A549 (cell line): ENCODE measurements at regions not wholly inside any gene's neighbourhood (a gene's known extent, or its start where the extent isn't known, plus 50 kb on each side); places are given as distances from the start of the nearest gene placed in this dataset.

Source experiments
- ATAC-seq, 2 experiments: fragments of 200-7000 bp in 1 of 2; fragments of >200 bp in 1 of 2; cut with Nextera tagmentation in 1 of 2; cut with Tn5 transposase in 1 of 2; 3 replicates each; pipeline versions ENCODE4 v1.8.0 to v1.9.1; 2018 to 2020; ENCODE audit warnings: mild to moderate bottlenecking in 1 of 2, moderate library complexity in 1 of 2
- CTCF ChIA-PET: fragments of 300-600 bp; sonication (Branson Sonifier 250); formaldehyde crosslinking; extraction: SDS; loops from one replicate; lab custom pipeline; 2021; ENCODE audit warnings: antibody characterized with exemption, inconsistent platforms; lab: Yijun Ruan, JAX
- POLR2A ChIA-PET: fragments of 350-600 bp; formaldehyde crosslinking; extraction: SDS; loops from one replicate; lab custom pipeline; 2021; ENCODE audit warnings: antibody characterized with exemption, inconsistent platforms; lab: Yijun Ruan, JAX
- DNase-seq, 2 experiments: peaks; one replicate each; pipeline versions ENCODE4 v3.0.0 to v3.0.0-alpha.2; 2011 to 2016; ENCODE audit warnings: low read depth in 1 of 2, low spot score in 1 of 2
- FAIRE-seq: peaks from 2 replicates; lab custom pipeline; 2011; peaks lifted over from hg19 to GRCh38; lab: Jason Lieb, UNC
- H3K27ac ChIP-seq, 2 experiments: fragments of >200 bp; sonication (Bioruptor Twin); formaldehyde crosslinking; 3 replicates each; pipeline ENCODE4 v1.5.1; 2016 to 2017
- H3K4me1 ChIP-seq: fragments of >200 bp; sonication (Bioruptor Twin); formaldehyde crosslinking; 3 replicates; pipeline ENCODE4 v1.6.1; 2016
- H3K4me2 ChIP-seq: fragments of >200 bp; sonication (Bioruptor Twin); formaldehyde crosslinking; 3 replicates; pipeline ENCODE4 v1.6.1; 2016
- H3K4me3 ChIP-seq: fragments of >200 bp; sonication (Bioruptor Twin); formaldehyde crosslinking; 3 replicates; pipeline ENCODE4 v1.5.1; 2016
- H3K9me3 ChIP-seq: fragments of >200 bp; sonication (Bioruptor Twin); formaldehyde crosslinking; 3 replicates; pipeline ENCODE4 v1.6.1; 2016
- CBX2 ChIP-seq: fragments of 200-600 bp; sonication (generic); IDR thresholded peaks from 2 replicates; pipeline ENCODE4 v1.6.1; 2016; ENCODE audit warnings: low read depth, mild to moderate bottlenecking, borderline replicate concordance
- CEBPB ChIP-seq, 2 experiments: fragments of >200 bp in 1 of 2; sonication (Bioruptor Twin) in 1 of 2; formaldehyde crosslinking in 1 of 2; IDR thresholded peaks; 2 replicates each; pipeline ENCODE4 v1.6.1; 2012 to 2016
- CHD2 ChIP-seq: fragments of 150-350 bp; IDR thresholded peaks from 2 replicates; pipeline ENCODE4 v1.6.1; 2014; ENCODE audit warnings: low read length; ENCODE audit not compliant: partially characterized antibody
- CHD4 ChIP-seq: fragments of 200-600 bp; sonication (generic); IDR thresholded peaks from 2 replicates; pipeline ENCODE4 v1.6.1; 2016; ENCODE audit warnings: antibody characterized with exemption, mild to moderate bottlenecking, borderline replicate concordance
- ESRRA ChIP-seq: fragments of 150-350 bp; IDR thresholded peaks from 2 replicates; pipeline ENCODE4 v1.6.1; 2014; ENCODE audit warnings: mild to moderate bottlenecking, low read length, borderline replicate concordance
- FOSB ChIP-seq: fragments of 250-450 bp; sonication (Bioruptor Pico); IDR thresholded peaks from 2 replicates; pipeline ENCODE4 v1.5.0; 2020; ENCODE audit warnings: mild to moderate bottlenecking, moderate library complexity
- HDAC2 ChIP-seq: fragments of 200-600 bp; sonication (generic); IDR thresholded peaks from 2 replicates; pipeline ENCODE4 v1.6.1; 2016
- HEYL ChIP-seq: fragments of 250-450 bp; sonication (Bioruptor Pico); IDR thresholded peaks from 2 replicates; pipeline ENCODE4 v1.8.0; 2021; ENCODE audit warnings: mild to moderate bottlenecking, moderate library complexity
- HOXA7 ChIP-seq: fragments of 250-450 bp; sonication (Bioruptor Pico); IDR thresholded peaks from 2 replicates; pipeline ENCODE4 v1.5.0; 2020; ENCODE audit warnings: mild to moderate bottlenecking, moderate library complexity
- JUNB ChIP-seq: fragments of >200 bp; sonication (Bioruptor Twin); formaldehyde crosslinking; IDR thresholded peaks from 2 replicates; pipeline ENCODE4 v1.6.1; 2016
- KDM1A ChIP-seq: fragments of 200-600 bp; sonication (generic); IDR thresholded peaks from 2 replicates; pipeline ENCODE4 v1.6.1; 2016; ENCODE audit warnings: low read depth, mild to moderate bottlenecking
- MAFK ChIP-seq: fragments of 450-650 bp; IDR thresholded peaks from 2 replicates; pipeline ENCODE4 v1.6.1; 2014; ENCODE audit not compliant: partially characterized antibody
- MAZ ChIP-seq: fragments of 150-350 bp; IDR thresholded peaks from 2 replicates; pipeline ENCODE4 v1.6.1; 2014; ENCODE audit warnings: antibody characterized with exemption, low read depth, low read length, borderline replicate concordance
- NFE2L2 ChIP-seq: fragments of 150-350 bp; conservative IDR thresholded peaks from 2 replicates; pipeline ENCODE4 v1.6.1; 2014; ENCODE audit warnings: low read length
- NR3C1 ChIP-seq: fragments of >200 bp; sonication (Bioruptor Twin); formaldehyde crosslinking; IDR thresholded peaks from 3 replicates; pipeline ENCODE4 v1.6.1; 2017
- RAD21 ChIP-seq, 2 experiments: fragments of >200 bp in 1 of 2; sonication (Bioruptor Twin) in 1 of 2; formaldehyde crosslinking in 1 of 2; IDR thresholded peaks in 1 of 2; conservative IDR thresholded peaks in 1 of 2; 2 replicates in 1 of 2; 3 replicates in 1 of 2; pipeline ENCODE4 v1.6.1; 2012 to 2018; ENCODE audit warnings: inconsistent platforms in 1 of 2
- RARB ChIP-seq: fragments of 250-450 bp; sonication (Bioruptor Pico); IDR thresholded peaks from 2 replicates; pipeline ENCODE4 v1.8.0; 2021; ENCODE audit warnings: mild to moderate bottlenecking, moderate library complexity
- RCOR1 ChIP-seq: fragments of 150-350 bp; IDR thresholded peaks from 2 replicates; pipeline ENCODE4 v1.6.1; 2014; ENCODE audit warnings: antibody characterized with exemption, low read length, low read depth
- RFX5 ChIP-seq: fragments of 450-650 bp; IDR thresholded peaks from 2 replicates; pipeline ENCODE4 v1.7.1; 2014; ENCODE audit warnings: antibody characterized with exemption, mild to moderate bottlenecking, moderate library complexity
- RNF2 ChIP-seq: fragments of 200-600 bp; sonication (generic); IDR thresholded peaks from 2 replicates; pipeline ENCODE4 v1.6.1; 2016; ENCODE audit warnings: low read depth, mild to moderate bottlenecking, antibody characterized with exemption, moderate library complexity, borderline replicate concordance
- SMC3 ChIP-seq: fragments of >200 bp; sonication (Bioruptor Twin); formaldehyde crosslinking; IDR thresholded peaks from 3 replicates; pipeline ENCODE4 v1.6.1; 2018; ENCODE audit warnings: inconsistent platforms
- TFCP2L1 ChIP-seq: fragments of 250-450 bp; sonication (Bioruptor Pico); IDR thresholded peaks from 2 replicates; pipeline ENCODE4 v1.5.0; 2021; ENCODE audit warnings: mild to moderate bottlenecking
- TP53 ChIP-seq: fragments of 250-450 bp; sonication (Bioruptor Pico); IDR thresholded peaks from 2 replicates; pipeline ENCODE4 v1.5.0; 2021; ENCODE audit warnings: mild to moderate bottlenecking, moderate library complexity
- ZFP36 ChIP-seq: fragments of 450-650 bp; IDR thresholded peaks from 2 replicates; pipeline ENCODE4 v1.6.1; 2014; ENCODE audit warnings: borderline replicate concordance; ENCODE audit not compliant: partially characterized antibody
- WGBS: methylation state at CpG from one replicate; pipeline ENCODE4 v1.1.6; 2017; ENCODE audit errors: missing lambda C conversion rate; 5-methylcytosine and 5-hydroxymethylcytosine counted together
- TF ChIP-seq, protein P1 (sequence below): fragments of >200 bp; sonication (Bioruptor Twin); formaldehyde crosslinking; IDR thresholded peaks from 3 replicates; pipeline ENCODE4 v1.5.1; 2016
- TF ChIP-seq, protein P2 (sequence below): IDR thresholded peaks from 2 replicates; pipeline ENCODE4 v1.6.1; 2012
- TF ChIP-seq, protein P3 (sequence below): fragments of 450-650 bp; IDR thresholded peaks from 2 replicates; pipeline ENCODE4 v1.6.1; 2014; ENCODE audit warnings: antibody characterized with exemption
- TF ChIP-seq, protein P4 (sequence below): fragments of 250-450 bp; sonication (Bioruptor Pico); IDR thresholded peaks from 2 replicates; pipeline ENCODE4 v1.5.0; 2020; ENCODE audit warnings: low read depth, mild to moderate bottlenecking, moderate library complexity

DNA sequence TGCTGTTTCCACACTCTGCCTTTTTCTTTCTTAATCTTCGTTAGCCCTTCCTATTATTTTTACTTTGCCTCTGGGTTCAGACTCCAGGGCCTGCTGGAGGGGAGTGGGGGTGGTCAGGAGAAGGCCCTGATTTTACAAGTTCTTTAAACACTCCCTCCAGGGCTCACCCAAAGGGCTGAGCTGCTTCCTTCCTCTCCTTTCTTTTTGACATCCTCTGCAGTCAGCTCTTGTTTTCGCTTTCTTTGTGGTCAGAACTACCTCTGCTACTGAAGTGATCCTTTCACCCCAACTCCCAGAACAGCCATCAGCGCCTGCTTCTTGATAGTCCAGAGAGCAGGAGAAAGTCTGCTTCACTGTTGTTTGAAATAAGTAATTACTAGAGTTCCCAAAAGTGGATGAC, 925.7 kb downstream of the EPHA4 start:
- POLR2A ChIA-PET, result no interaction called here
- no peak for ATAC-seq
- H3K4me3 ChIP-seq, result no peak overlapping the region
- CTCF ChIA-PET, result interaction anchor here (1.4 kb wide), 1 partner anchor 9 kb away, joined by 4 read pairs; no protein-coding TSS in a partner anchor
- FAIRE-seq, result no peak
- no peak for DNase-seq
- no peak overlapping the region for H3K27ac ChIP-seq
- H3K4me1 ChIP-seq, result 0 out of 3 replicates have a peak, but pooled peaks cover 5% of the 10 kb centered on the region
- H3K4me2 ChIP-seq, result no peak overlapping the region
- WGBS, result 65% methylated on average over 3 of the region's 3 CpGs
- no peaks in the 10 kb centered on the region for H3K9me3 ChIP-seq
- TF ChIP-seq CBX2 (no peak), KDM1A (no peak), CHD2 (no peak), JUNB (no peak), RAD21 (conservative IDR thresholded peaks at IDR 0.05 in 1 of 2, IDR thresholded peaks at IDR 0.05 in 1 of 2) (no peak), RCOR1 (no peak), HOXA7 (CRISPR knock-in tag) (no peak), MAFK (no peak), TFCP2L1 (no peak), TP53 (CRISPR knock-in tag) (no peak), MAZ (no peak), RNF2 (no peak), HEYL (CRISPR knock-in tag) (no peak)
- TF ChIP-seq, protein P1, sequence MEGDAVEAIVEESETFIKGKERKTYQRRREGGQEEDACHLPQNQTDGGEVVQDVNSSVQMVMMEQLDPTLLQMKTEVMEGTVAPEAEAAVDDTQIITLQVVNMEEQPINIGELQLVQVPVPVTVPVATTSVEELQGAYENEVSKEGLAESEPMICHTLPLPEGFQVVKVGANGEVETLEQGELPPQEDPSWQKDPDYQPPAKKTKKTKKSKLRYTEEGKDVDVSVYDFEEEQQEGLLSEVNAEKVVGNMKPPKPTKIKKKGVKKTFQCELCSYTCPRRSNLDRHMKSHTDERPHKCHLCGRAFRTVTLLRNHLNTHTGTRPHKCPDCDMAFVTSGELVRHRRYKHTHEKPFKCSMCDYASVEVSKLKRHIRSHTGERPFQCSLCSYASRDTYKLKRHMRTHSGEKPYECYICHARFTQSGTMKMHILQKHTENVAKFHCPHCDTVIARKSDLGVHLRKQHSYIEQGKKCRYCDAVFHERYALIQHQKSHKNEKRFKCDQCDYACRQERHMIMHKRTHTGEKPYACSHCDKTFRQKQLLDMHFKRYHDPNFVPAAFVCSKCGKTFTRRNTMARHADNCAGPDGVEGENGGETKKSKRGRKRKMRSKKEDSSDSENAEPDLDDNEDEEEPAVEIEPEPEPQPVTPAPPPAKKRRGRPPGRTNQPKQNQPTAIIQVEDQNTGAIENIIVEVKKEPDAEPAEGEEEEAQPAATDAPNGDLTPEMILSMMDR, result no peak
- TF ChIP-seq, protein P2, sequence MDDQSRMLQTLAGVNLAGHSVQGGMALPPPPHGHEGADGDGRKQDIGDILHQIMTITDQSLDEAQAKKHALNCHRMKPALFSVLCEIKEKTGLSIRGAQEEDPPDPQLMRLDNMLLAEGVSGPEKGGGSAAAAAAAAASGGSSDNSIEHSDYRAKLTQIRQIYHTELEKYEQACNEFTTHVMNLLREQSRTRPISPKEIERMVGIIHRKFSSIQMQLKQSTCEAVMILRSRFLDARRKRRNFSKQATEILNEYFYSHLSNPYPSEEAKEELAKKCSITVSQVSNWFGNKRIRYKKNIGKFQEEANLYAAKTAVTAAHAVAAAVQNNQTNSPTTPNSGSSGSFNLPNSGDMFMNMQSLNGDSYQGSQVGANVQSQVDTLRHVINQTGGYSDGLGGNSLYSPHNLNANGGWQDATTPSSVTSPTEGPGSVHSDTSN, result no peak

DNA sequence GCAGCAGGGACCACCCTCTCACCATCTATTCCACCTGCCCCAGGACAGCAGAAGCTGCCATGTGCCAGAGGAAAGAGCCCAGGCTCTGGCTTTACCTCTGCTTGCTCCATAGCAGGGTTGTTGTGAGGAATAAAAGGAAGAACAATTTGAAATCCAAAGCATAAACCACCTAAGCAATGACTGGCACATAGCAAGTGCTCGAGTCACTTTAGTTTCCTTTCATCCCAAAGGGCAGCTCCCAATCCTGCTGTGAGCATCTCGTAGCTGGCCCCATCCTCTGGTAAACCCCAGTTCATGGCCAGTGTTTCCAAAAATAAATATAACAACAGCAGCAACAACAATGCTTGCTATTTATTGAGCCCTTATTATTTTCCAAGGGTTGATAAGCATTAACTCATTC, 923.5 kb downstream of the EPHA4 start:
- DNase-seq, result no peak
- no peak for FAIRE-seq
- Histone ChIP-seq H3K4me1 (no peaks in the 10 kb centered on the region), H3K9me3 (no peaks in the 10 kb centered on the region), H3K4me3 (no peak overlapping the region)
- WGBS, result 27% methylated on average over 2 of the region's 2 CpGs
- TF ChIP-seq TFCP2L1, result no peak
- TF ChIP-seq, all 56 proteins: peak for 0
- CTCF ChIA-PET, result interaction anchor here (0.7 to 2.8 kb wide), 2 partner anchors 11 to 27 kb away, joined by 3 to 7 read pairs; no protein-coding TSS in a partner anchor
- Histone ChIP-seq H3K4me2 (no peak overlapping the region), H3K27ac (no peak overlapping the region)
- no peak for ATAC-seq
- POLR2A ChIA-PET, result no interaction called here

DNA sequence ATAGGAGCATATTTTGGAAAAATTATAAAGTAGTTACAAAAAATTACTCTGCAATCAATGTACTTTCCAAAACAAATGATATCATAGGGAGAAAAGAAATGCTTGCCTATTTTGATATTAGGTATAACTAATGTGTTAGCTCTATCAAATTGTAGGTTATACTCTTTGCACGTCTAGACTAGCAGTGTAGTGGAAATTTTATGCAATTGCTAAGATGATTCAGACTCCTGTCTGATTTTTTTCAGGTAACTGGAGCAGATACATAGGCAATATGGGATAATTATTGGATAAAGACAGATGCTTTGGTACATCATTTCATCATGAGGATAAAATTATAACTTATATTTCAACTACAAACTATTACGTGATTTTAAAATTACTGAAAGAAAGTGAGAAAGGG, 918.3 kb downstream of the EPHA4 start:
- no peak for ATAC-seq
- ChIA-PET CTCF (no interaction called here), POLR2A (no interaction called here)
- no peak for FAIRE-seq
- 54% methylated on average over 2 of the region's 2 CpGs for WGBS
- Histone ChIP-seq H3K4me3 (no peak overlapping the region), H3K9me3 (no peaks in the 10 kb centered on the region), H3K4me2 (no peak overlapping the region), H3K27ac (no peak overlapping the region), H3K4me1 (no peaks in the 10 kb centered on the region)
- no peak for TF ChIP-seq ESRRA
- TF ChIP-seq HDAC2, result no peak
- no peak for TF ChIP-seq TP53 (CRISPR knock-in tag)
- no peak for TF ChIP-seq RAD21 (conservative IDR thresholded peaks at IDR 0.05 in 1 of 2, IDR thresholded peaks at IDR 0.05 in 1 of 2)
- TF ChIP-seq ZFP36, result no peak
- no peak for TF ChIP-seq NFE2L2
- TF ChIP-seq, protein P3, sequence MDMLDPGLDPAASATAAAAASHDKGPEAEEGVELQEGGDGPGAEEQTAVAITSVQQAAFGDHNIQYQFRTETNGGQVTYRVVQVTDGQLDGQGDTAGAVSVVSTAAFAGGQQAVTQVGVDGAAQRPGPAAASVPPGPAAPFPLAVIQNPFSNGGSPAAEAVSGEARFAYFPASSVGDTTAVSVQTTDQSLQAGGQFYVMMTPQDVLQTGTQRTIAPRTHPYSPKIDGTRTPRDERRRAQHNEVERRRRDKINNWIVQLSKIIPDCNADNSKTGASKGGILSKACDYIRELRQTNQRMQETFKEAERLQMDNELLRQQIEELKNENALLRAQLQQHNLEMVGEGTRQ, result no peak
- TF ChIP-seq RCOR1, result no peak
- no peak for TF ChIP-seq NR3C1
- no peak for TF ChIP-seq CEBPB (IDR thresholded peaks at IDR 0.05)
- TF ChIP-seq CHD4, result no peak
- TF ChIP-seq, protein P4, sequence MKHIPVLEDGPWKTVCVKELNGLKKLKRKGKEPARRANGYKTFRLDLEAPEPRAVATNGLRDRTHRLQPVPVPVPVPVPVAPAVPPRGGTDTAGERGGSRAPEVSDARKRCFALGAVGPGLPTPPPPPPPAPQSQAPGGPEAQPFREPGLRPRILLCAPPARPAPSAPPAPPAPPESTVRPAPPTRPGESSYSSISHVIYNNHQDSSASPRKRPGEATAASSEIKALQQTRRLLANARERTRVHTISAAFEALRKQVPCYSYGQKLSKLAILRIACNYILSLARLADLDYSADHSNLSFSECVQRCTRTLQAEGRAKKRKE (CRISPR knock-in tag), result no peak
- TF ChIP-seq RARB (CRISPR knock-in tag), result no peak
- TF ChIP-seq SMC3, result no peak
- TF ChIP-seq RFX5, result no peak
- no peak for TF ChIP-seq FOSB (CRISPR knock-in tag)
- no peak for DNase-seq
